Motor neuron (in vitro differentiated cells): ENCODE measurements at regions not wholly inside any gene's neighbourhood (a gene's known extent, or its start where the extent isn't known, plus 50 kb on each side); places are given as distances from the start of the nearest gene placed in this dataset.
A peak's percentile ranks its signal among the peaks of the same experiment; 100 is the strongest.

Experiments used
- ATAC-seq, 8 experiments: fragments of 200-7000 bp; cut with Tn5 transposase; replicated peaks in 6 of 8; 2 replicates each; pipeline ENCODE4 v1.8.0; 2021; ENCODE audit warnings: mild to moderate bottlenecking in 8 of 8, moderate library complexity in 8 of 8
- H3K27ac ChIP-seq, 2 donors: fragments of 250-450 bp; sonication (Bioruptor Pico); 2 replicates each; pipeline ENCODE4 v1.9.0; 2021; ENCODE audit warnings: antibody characterized with exemption in 2 of 2, mild to moderate bottlenecking in 2 of 2, moderate library complexity in 1 of 2
- H3K4me1 ChIP-seq, 2 donors: fragments of 250-450 bp; sonication (Bioruptor Pico); replicated peaks in 1 of 2; 2 replicates each; pipeline ENCODE4 v1.6.1; 2021; ENCODE audit warnings: antibody characterized with exemption in 2 of 2, mild to moderate bottlenecking in 2 of 2, moderate library complexity in 1 of 2
- H3K4me3 ChIP-seq, 5 donors: fragments of 250-450 bp; sonication (Bioruptor Pico); 2 replicates each; pipeline ENCODE4 v1.9.0; 2021; ENCODE audit warnings: antibody characterized with exemption in 5 of 5, mild to moderate bottlenecking in 5 of 5, moderate library complexity in 4 of 5
- WGBS, 10 experiments: fragments of 450-650 bp; shearing (Covaris generic); methylation state at CpG; one replicate each; pipeline ENCODE4 v1.0.0; 2022; 5-methylcytosine and 5-hydroxymethylcytosine counted together
- in situ Hi-C, 9 experiments: fragments of 400-800 bp; cut with MboI; loops; one replicate each; pipeline ENCODE4 v1.15.0; 2021; ENCODE audit warnings: low sequenced_read_pairs in 9 of 9, low pct_unique_long_range_greater_than_20kb in 2 of 9; ENCODE audit not compliant: unreplicated experiment in 9 of 9

DNA sequence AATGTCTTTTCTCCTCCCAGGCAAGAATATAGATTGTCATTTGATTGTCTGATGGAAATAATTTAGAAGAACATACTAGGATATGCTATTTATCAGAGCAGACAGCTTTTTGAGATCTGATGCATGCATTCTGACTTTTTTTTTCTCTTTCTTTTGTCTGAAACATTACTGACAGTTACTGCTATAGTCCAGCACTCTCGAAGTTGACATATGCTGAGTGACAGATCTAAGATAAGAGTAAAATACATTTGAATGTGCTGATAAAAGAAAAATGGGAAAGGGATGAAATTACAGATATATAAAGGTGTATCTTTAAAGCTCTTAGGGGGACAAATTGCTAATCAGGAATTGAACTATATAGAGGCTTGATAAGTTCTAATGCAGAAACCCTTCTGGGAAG is 753.8 kb upstream of the TENM4 start:
- no peak overlapping the region for H3K4me3 ChIP-seq
- in situ Hi-C loops = no loop called here

DNA sequence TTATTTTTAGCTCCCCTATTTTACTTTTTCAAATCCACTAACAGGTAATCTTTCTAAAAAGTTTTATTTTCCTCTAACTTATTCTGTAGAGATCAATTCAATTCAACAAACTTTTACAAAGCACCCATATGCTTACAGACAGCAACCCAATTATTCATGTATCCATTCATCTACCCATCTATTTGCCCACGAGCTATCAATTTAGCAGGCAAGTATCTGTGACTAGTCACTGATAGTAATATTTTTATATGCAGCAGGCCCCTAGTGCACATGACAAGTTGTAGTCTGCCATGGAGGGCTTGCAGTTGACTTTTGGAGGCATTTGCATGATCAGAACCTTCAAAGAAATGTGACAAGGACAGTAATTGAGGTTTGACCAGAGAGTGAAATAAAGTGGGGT is 753.2 kb upstream of the TENM4 start:
- Histone ChIP-seq H3K27ac (no peak overlapping the region), H3K4me1 (no peaks in the 10 kb centered on the region), H3K4me3 (no peak overlapping the region)
- 25 to 91% (median 76%) methylated on average over 1 of the region's 1 CpG; no CpG with 5 or more reads in 4 of the 10 experiments for WGBS, 10 experiments
- ATAC-seq = no peak
- in situ Hi-C loops = no loop called here

More for the DNA sequence above, 753.8 kb upstream of the TENM4 start:
- no peak for ATAC-seq
- H3K4me1 ChIP-seq = no peaks in the 10 kb centered on the region
- no peak overlapping the region for H3K27ac ChIP-seq
- 0 to 100% (median 78%) methylated on average over 1 of the region's 1 CpG; no CpG with 5 or more reads in 1 of the 10 experiments for WGBS, 10 experiments

DNA sequence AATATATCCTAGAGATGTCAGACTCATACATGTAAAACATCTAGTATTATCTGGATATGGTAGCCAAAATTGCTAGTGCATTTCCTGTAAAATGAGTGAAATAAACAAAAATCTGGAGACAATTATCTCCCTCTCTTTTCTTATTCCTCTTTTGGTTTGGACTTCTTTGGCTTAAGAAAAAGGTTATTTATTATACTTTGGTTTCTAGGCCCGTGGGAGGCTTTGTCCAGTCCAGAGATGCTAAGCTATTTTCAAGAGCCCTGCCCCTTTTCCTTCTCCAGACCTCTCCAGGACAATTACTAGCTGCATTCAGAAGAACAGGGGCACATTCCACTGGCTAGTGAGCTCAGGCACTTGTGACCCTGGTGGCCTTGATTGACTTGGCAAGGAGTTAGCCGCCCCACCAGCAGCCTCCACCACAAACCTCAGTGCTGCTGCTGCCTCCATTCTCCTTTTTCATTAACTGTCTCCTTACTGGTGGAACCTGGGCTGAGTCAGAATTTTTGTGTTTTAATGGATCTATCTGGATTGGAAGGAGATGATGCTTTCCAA is 747.3 kb upstream of the TENM4 start:
- Histone ChIP-seq H3K4me3 (no peak overlapping the region), H3K4me1 (no peaks in the 10 kb centered on the region), H3K27ac (no peak overlapping the region)
- WGBS, 10 experiments = 0 to 100% (median 59%) methylated on average over 1 to 2 of the region's 2 CpGs; no CpG with 5 or more reads in 2 of the 10 experiments
- no peak for ATAC-seq
- in situ Hi-C loops = no loop called here

DNA sequence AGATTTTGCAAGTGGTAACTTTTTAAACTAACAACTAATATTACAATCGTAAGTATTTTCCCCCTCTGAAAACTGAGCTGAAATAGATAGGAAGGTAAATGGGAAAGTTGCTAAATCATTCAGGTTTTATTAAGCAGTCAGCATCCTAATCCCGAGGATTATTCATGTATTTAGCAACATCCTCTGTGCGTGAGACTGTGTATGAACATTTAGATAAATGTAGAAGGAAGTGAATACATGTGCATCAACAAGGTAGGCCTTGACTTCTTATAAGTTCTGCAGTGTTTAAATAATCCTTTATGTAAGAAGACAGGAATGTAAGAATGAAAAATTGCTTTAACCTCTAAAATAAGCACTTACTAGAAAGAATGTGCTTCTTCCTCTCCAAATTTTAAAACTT is 745.9 kb upstream of the TENM4 start:
- ATAC-seq = peak in 1 of 8 experiments; percentile 70
- in situ Hi-C loops = no loop called here
- no peaks in the 10 kb centered on the region for H3K4me1 ChIP-seq
- 12 to 100% (median 86%) methylated on average over 1 to 3 of the region's 3 CpGs for WGBS, 10 experiments
- no peak overlapping the region for H3K27ac ChIP-seq
- no peak overlapping the region for H3K4me3 ChIP-seq

DNA sequence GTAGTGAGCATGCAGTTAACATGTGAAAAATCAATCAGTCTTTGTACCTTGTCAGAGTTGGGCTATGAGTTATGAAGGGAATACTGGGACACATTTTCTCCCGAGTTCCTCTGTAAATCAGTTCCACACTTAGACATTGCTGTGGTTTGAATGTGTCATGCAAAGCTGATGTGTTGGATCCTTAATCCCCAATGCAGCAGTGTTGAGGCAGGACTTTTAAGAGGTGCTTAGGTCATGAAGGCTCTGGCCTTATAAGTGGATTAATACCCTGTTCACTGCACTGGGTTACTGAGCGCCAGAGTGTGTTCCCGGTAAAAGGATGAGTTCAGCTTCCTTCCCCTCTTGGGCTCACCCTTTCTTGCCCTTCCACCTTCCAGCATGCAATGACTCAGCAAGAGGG is 742.1 kb upstream of the TENM4 start:
- in situ Hi-C loops = no loop called here
- WGBS, 10 experiments = 60 to 100% (median 90%) methylated on average over 1 to 3 of the region's 3 CpGs; no CpG with 5 or more reads in 5 of the 10 experiments
- no peak overlapping the region for H3K4me3 ChIP-seq
- no peaks in the 10 kb centered on the region for H3K4me1 ChIP-seq
- H3K27ac ChIP-seq = no peak overlapping the region
- peak in 5 of 8 experiments; percentile 27 to 72 (median 48) for ATAC-seq

DNA sequence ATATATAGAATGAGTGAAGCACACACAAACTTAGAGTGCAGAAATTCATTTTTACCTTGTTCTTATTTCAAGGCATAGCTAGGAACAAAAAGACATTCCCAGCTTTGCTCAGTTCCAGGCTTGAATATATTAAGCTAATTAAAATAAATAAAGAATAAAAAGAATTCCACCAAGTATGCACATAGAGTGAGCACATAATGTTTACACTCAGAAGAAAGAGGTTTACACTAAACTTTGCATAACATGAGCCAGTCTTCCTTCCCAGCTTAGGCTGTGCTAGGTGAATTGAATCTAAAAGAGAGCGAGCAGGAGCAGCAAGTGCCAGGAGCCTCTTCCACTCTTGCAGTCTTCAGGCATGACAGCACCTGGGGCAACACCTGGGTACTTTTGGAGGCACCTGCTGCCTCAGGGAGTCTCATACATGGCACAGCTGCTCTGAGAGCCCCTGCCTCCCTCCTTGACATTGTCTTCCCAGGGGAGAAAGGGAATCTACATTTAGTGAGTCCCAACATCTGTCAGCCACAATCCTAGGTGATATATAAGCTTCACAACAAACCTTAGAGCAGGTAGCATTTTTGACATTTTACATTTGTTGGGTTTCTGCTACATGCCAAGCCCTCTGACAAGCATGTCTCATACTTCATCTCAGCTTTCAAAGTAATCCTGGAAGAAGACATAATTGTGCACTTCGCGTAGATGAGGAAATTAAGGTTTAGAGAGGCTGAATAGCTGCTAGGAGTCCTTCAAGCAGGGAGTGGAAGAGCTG is 732.7 kb upstream of the TENM4 start:
- Histone ChIP-seq H3K4me1 (no peaks in the 10 kb centered on the region), H3K27ac (no peak overlapping the region), H3K4me3 (no peak overlapping the region)
- in situ Hi-C loops = no loop called here
- ATAC-seq = peak in 4 of 8 experiments; percentile 26 to 99 (median 85)
- WGBS, 10 experiments = 0 to 100% (median 88%) methylated on average over 1 to 3 of the region's 3 CpGs; no CpG with 5 or more reads in 1 of the 10 experiments

DNA sequence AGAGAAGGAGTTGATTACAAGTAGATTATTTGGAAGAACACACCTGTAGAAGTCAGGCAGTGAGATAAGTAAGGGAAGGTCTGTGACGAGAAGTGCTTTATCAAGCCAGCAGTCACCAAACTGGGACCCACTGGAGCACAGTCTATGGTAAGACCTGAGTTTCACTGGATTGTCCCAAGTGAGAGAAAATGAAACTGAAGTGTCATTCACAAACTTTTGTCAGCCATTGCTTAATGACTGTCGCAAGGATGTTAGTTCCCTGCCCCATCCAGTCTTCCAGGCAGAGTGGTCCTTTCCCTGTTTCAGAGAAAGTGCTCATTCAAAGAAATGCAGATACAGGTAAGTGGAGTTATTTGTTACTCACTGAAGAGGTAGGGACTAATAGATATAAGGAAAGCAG is 728.0 kb upstream of the TENM4 start:
- Histone ChIP-seq H3K4me3 (no peak overlapping the region), H3K27ac (no peak overlapping the region), H3K4me1 (no peaks in the 10 kb centered on the region)
- in situ Hi-C loops = no loop called here
- 14 to 100% (median 88%) methylated on average over 1 to 2 of the region's 2 CpGs; no CpG with 5 or more reads in 3 of the 10 experiments for WGBS, 10 experiments
- no peak for ATAC-seq

DNA sequence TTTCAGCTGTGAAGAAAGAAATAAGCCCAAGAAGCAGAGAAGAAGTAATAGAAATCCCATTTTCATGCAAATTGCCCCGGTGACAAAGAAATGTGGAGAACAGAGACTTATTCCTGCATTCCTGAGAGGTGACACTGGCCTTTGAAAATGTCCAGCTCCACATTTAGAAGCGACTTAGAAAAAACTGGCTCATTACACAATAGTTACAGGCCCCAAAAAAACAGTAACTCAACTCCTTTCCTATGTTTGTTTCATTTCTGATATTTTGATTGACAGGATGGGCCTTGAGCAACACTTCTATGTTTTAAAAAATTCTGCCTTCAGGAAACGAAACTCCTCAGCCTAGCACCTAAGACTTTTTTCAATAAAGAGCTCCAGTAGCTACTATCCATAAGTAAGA is 726.9 kb upstream of the TENM4 start:
- Histone ChIP-seq H3K4me1 (no peaks in the 10 kb centered on the region), H3K4me3 (no peak overlapping the region), H3K27ac (no peak overlapping the region)
- in situ Hi-C loops = no loop called here
- peak in 4 of 8 experiments; percentile 22 to 38 (median 32) for ATAC-seq
- 6 to 64% (median 44%) methylated on average over 2 to 3 of the region's 3 CpGs; no CpG with 5 or more reads in 1 of the 10 experiments for WGBS, 10 experiments

DNA sequence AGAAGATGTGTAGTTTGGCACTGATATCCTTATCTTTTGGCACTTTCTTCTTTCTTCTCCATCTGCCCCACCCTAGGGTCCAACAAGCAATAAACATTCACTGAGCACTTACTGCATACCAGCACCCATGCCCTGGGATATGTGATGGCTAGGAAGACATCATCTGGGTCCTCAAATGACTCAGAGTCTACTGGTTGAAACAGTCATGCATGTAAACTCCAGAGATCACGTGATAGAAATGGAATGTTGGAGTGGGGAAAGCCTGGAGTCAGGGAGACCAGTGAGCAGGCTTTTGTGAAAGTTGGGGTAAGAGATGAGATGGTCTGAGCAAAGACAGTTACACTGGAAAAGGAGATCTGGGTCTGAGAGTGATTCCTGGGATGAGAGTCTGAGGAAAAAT is 724.9 kb upstream of the TENM4 start:
- Histone ChIP-seq H3K4me1 (no peaks in the 10 kb centered on the region), H3K27ac (no peak overlapping the region), H3K4me3 (no peak overlapping the region)
- WGBS, 10 experiments = 0 to 100% (median 92%) methylated on average over 1 of the region's 1 CpG; no CpG with 5 or more reads in 4 of the 10 experiments
- in situ Hi-C loops = no loop called here
- ATAC-seq = no peak

DNA sequence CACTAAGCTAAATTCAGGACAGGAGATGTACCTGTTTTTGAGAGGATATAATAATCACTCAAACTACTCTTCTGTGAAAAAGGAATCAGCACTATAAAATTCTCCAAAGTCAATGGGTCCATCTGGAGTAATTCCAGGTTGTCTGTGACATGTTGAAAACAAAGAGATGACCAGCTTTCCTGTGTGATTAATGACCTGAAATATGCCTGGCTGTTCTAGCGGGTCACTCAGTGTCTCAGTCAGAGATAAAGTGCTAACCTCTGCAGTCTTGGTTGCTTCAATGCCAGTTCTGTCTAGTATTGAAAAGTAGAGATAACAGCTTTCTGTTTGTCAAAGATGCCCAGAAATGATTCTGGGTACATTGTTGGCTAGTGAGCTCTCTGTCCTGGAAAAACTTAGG is 722.6 kb upstream of the TENM4 start:
- Histone ChIP-seq H3K4me3 (no peak overlapping the region), H3K27ac (no peak overlapping the region), H3K4me1 (peaks cover 0 to under 1% of the 10 kb centered on the region in 2 donors)
- ATAC-seq = no peak
- 67 to 100% (median 90%) methylated on average over 1 of the region's 1 CpG; no CpG with 5 or more reads in 4 of the 10 experiments for WGBS, 10 experiments
- in situ Hi-C loops = no loop called here

DNA sequence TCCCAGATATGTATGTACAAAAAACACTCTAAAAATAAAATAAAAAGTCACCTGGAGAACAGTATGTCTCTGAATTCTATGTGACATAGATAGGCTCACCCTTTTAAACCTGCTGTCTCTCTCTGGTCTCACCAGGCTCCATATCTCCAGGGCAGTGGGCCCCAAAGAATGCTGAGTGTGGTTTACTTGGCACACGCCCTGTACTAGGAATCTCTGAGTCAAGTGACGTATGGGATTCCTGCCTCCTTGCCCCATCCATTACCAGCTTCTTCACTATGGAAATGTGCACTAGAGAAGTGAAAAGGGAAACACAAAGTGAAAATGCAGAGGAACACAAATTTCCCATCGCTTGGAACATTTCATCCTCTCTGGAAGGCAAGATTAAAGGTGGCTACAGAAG is 722.2 kb upstream of the TENM4 start:
- Histone ChIP-seq H3K4me3 (no peak overlapping the region), H3K4me1 (peaks cover 0 to 4% of the 10 kb centered on the region in 2 donors), H3K27ac (no peak overlapping the region)
- WGBS, 10 experiments = 13 to 100% (median 83%) methylated on average over 1 to 2 of the region's 3 CpGs; no CpG with 5 or more reads in 3 of the 10 experiments
- ATAC-seq = peak in 5 of 8 experiments; percentile 30 to 97 (median 97)
- in situ Hi-C loops = no loop called here

DNA sequence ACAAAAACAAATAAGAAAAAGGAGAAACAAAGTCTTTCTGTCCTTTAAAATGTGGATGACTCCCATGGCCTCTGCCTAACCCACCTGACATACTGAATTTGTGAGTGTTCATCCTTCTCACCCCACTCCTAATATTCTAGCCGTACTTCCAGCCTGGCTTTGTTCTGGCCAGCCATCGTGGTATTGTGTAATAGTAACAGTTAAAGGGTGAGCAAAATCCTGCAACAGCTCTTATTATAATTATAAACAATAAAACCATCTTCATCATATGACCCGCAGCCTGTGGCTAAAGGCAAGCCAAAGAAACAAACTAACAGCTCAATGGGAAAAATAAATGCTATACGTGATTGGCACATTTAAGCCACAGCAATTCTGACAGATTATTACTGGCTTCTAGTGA is 721.6 kb upstream of the TENM4 start:
- H3K27ac ChIP-seq = no peak overlapping the region
- H3K4me1 ChIP-seq = peaks cover 4 to 5% of the 10 kb centered on the region in 2 donors
- no peak for ATAC-seq
- in situ Hi-C loops = no loop called here
- 11 to 97% (median 90%) methylated on average over 2 to 4 of the region's 4 CpGs; no CpG with 5 or more reads in 1 of the 10 experiments for WGBS, 10 experiments
- H3K4me3 ChIP-seq = no peak overlapping the region

DNA sequence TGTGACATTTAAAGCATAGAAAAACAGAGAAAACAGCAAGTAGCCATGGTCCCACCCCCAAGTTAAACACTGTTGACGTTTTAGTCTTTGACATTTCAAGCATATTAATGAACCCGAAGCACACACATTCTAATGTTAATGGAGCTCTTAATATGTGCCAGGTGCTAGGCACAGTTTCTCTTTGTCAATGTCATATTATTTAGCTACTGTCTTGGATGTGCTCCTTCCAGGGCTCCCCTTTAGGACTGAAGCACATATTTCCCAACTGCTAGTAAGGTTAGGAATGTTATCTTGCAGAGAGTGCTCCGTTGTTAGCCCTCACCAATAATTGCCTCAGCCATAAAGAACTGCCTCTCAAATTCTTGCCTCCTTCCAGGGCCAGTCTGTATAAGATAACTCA is 716.6 kb upstream of the TENM4 start:
- Histone ChIP-seq H3K4me1 (peaks cover 4 to 5% of the 10 kb centered on the region in 2 donors), H3K4me3 (no peak overlapping the region), H3K27ac (no peak overlapping the region)
- 0 to 20% (median 11%) methylated on average over 1 to 3 of the region's 3 CpGs; no CpG with 5 or more reads in 4 of the 10 experiments for WGBS, 10 experiments
- in situ Hi-C loops = no loop called here
- peak in 4 of 8 experiments; percentile 18 to 71 (median 58) for ATAC-seq
